ENCODE measurements at regions not wholly inside any gene's neighbourhood (a gene's known extent, or its start where the extent isn't known, plus 50 kb on each side); places are given as distances from the start of the nearest gene placed in this dataset.

GRCh38 chr2:226207671-226208070, 591.9 kb downstream of the IRS1 start:
- no TSS peak for BruUV-seq (replicated peaks)
- Histone ChIP-seq H2AFZ (ENCODE audit: low read length) (no peak overlapping the region), H3K9me3 (ENCODE audit: low read length) (no peaks in the 10 kb centered on the region), H3K27ac (ENCODE audit: extremely low read length, insufficient read depth, low read length) (no peak overlapping the region), H4K20me1 (ENCODE audit: insufficient read depth, low read length) (no peaks in the 10 kb centered on the region), H3K79me2 (ENCODE audit: insufficient read depth, low read length) (no peaks in the 10 kb centered on the region), H3K4me1 (ENCODE audit: insufficient read depth, low read length) (0 out of 2 replicates have a peak, but pooled peaks cover 4% of the 10 kb centered on the region), H3K36me3 (replicated peaks in 1 of 2; ENCODE audit: control insufficient read depth in 1 of 2, insufficient read depth in 2 of 2, low read length in 2 of 2) (no peaks in the 10 kb centered on the region), H3K9ac (ENCODE audit: insufficient read depth, low read depth, low read length) (no peak overlapping the region), H3K27me3 (ENCODE audit: control insufficient read depth in 1 of 2, insufficient read depth in 2 of 2, low read length in 2 of 2) (no peaks in the 10 kb centered on the region), H3K4me2 (ENCODE audit: low read depth, low read length) (no peak overlapping the region), H3K4me3 (replicated peaks in 1 of 3; ENCODE audit: insufficient read depth in 1 of 3, low read depth in 2 of 3, low read length in 3 of 3) (no peak overlapping the region)
- FAIRE-seq (no peak), ATAC-seq (no peak), DNase-seq (ENCODE audit: low spot score) (no peak)
- ChIA-PET POLR2A (no interaction called here), CTCF (ENCODE audit: low intra/inter-chr PET ratio, low total read pairs) (no interaction called here)
- WGBS (ENCODE audit: low lambda C conversion rate): 82% methylated on average over 5 of the region's 5 CpGs
- TF ChIP-seq GMEB1 (CRISPR knock-in tag; IDR thresholded peaks at IDR 0.05; ENCODE audit: borderline replicate concordance) (no peak), ZNF3 (CRISPR knock-in tag; IDR thresholded peaks at IDR 0.05) (no peak), PPARG (CRISPR knock-in tag; conservative IDR thresholded peaks at IDR 0.05) (no peak), RFXAP (CRISPR knock-in tag; IDR thresholded peaks at IDR 0.05; ENCODE audit: borderline replicate concordance) (no peak), ZSCAN31 (CRISPR knock-in tag; IDR thresholded peaks at IDR 0.05; ENCODE audit: low read depth) (no peak), ZNF713 (CRISPR knock-in tag; IDR thresholded peaks at IDR 0.05) (no peak), ZNF510 (CRISPR knock-in tag; IDR thresholded peaks at IDR 0.05; ENCODE audit: low read depth) (no peak), ZFP37 (CRISPR knock-in tag; IDR thresholded peaks at IDR 0.05; ENCODE audit: borderline replicate concordance) (no peak), ZSCAN12 (CRISPR knock-in tag; IDR thresholded peaks at IDR 0.05) (no peak), ZNF674 (CRISPR knock-in tag; IDR thresholded peaks at IDR 0.05; ENCODE audit: low read depth) (no peak), SKI (IDR thresholded peaks at IDR 0.05; ENCODE audit: partially characterized antibody) (no peak), TBX3 (IDR thresholded peaks at IDR 0.05; ENCODE audit: borderline replicate concordance) (no peak), NAIF1 (CRISPR knock-in tag; IDR thresholded peaks at IDR 0.05; ENCODE audit: borderline replicate concordance) (no peak)
- TF ChIP-seq, protein P1, sequence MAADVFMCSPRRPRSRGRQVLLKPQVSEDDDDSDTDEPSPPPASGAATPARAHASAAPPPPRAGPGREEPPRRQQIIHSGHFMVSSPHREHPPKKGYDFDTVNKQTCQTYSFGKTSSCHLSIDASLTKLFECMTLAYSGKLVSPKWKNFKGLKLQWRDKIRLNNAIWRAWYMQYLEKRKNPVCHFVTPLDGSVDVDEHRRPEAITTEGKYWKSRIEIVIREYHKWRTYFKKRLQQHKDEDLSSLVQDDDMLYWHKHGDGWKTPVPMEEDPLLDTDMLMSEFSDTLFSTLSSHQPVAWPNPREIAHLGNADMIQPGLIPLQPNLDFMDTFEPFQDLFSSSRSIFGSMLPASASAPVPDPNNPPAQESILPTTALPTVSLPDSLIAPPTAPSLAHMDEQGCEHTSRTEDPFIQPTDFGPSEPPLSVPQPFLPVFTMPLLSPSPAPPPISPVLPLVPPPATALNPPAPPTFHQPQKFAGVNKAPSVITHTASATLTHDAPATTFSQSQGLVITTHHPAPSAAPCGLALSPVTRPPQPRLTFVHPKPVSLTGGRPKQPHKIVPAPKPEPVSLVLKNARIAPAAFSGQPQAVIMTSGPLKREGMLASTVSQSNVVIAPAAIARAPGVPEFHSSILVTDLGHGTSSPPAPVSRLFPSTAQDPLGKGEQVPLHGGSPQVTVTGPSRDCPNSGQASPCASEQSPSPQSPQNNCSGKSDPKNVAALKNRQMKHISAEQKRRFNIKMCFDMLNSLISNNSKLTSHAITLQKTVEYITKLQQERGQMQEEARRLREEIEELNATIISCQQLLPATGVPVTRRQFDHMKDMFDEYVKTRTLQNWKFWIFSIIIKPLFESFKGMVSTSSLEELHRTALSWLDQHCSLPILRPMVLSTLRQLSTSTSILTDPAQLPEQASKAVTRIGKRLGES (CRISPR knock-in tag; IDR thresholded peaks at IDR 0.05; ENCODE audit: borderline replicate concordance): no peak
- TF ChIP-seq, protein P2, sequence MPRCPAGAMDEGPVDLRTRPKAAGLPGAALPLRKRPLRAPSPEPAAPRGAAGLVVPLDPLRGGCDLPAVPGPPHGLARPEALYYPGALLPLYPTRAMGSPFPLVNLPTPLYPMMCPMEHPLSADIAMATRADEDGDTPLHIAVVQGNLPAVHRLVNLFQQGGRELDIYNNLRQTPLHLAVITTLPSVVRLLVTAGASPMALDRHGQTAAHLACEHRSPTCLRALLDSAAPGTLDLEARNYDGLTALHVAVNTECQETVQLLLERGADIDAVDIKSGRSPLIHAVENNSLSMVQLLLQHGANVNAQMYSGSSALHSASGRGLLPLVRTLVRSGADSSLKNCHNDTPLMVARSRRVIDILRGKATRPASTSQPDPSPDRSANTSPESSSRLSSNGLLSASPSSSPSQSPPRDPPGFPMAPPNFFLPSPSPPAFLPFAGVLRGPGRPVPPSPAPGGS (CRISPR knock-in tag; IDR thresholded peaks at IDR 0.05): no peak
- TF ChIP-seq, protein P3, sequence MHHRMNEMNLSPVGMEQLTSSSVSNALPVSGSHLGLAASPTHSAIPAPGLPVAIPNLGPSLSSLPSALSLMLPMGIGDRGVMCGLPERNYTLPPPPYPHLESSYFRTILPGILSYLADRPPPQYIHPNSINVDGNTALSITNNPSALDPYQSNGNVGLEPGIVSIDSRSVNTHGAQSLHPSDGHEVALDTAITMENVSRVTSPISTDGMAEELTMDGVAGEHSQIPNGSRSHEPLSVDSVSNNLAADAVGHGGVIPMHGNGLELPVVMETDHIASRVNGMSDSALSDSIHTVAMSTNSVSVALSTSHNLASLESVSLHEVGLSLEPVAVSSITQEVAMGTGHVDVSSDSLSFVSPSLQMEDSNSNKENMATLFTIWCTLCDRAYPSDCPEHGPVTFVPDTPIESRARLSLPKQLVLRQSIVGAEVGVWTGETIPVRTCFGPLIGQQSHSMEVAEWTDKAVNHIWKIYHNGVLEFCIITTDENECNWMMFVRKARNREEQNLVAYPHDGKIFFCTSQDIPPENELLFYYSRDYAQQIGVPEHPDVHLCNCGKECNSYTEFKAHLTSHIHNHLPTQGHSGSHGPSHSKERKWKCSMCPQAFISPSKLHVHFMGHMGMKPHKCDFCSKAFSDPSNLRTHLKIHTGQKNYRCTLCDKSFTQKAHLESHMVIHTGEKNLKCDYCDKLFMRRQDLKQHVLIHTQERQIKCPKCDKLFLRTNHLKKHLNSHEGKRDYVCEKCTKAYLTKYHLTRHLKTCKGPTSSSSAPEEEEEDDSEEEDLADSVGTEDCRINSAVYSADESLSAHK (CRISPR knock-in tag; IDR thresholded peaks at IDR 0.05; ENCODE audit: borderline replicate concordance): no peak
- in situ Hi-C loops (cut with HindIII; ENCODE audit: extremely low pct_ligation_motif_present, low pct_unique_long_range_greater_than_20kb): no loop called here
- intact Hi-C loops (cut with micrococcal nuclease; ENCODE audit: unreplicated experiment): no loop called here
